H1 (cell line): ENCODE measurements at regions not wholly inside any gene's neighbourhood (a gene's known extent, or its start where the extent isn't known, plus 50 kb on each side); places are given as distances from the start of the nearest gene placed in this dataset.

Experiments used
- CBX8 ChIP-seq: fragments of 300-800, 300-1000 bp; sonication (generic); IDR thresholded peaks from 2 replicates; pipeline ENCODE4 v1.7.1; 2016; ENCODE audit warnings: low read depth, low read length, borderline replicate concordance
- CEBPB ChIP-seq: IDR thresholded peaks from 2 replicates; pipeline ENCODE4 v1.6.1; 2012; ENCODE audit warnings: low read depth, low read length
- KDM4A ChIP-seq: IDR thresholded peaks from one replicate; pipeline ENCODE4 v1.7.1; 2012; ENCODE audit warnings: low read depth, mild to moderate bottlenecking, moderate library complexity, low read length, inconsistent platforms; ENCODE audit not compliant: severe bottlenecking
- KDM5A ChIP-seq: fragments of 200-600 bp; IDR thresholded peaks from 2 replicates; pipeline ENCODE4 v1.7.1; 2012; ENCODE audit warnings: mild to moderate bottlenecking, low read length, inconsistent platforms, mixed read lengths
- PHF8 ChIP-seq: fragments of 200-600 bp; sonication (generic); conservative IDR thresholded peaks from 2 replicates; pipeline ENCODE4 v1.7.1; 2012; ENCODE audit warnings: low read depth, mild to moderate bottlenecking, inconsistent platforms, low read length, moderate library complexity
- POLR2AphosphoS5 ChIP-seq: IDR thresholded peaks from 2 replicates; pipeline ENCODE4 v1.6.1; 2011; ENCODE audit warnings: low read depth, low read length
- POU5F1 ChIP-seq: IDR thresholded peaks from 2 replicates; pipeline ENCODE4 v1.6.1; 2011; ENCODE audit warnings: low read depth, mild to moderate bottlenecking, low read length, moderate library complexity
- RXRA ChIP-seq: IDR thresholded peaks from 2 replicates; pipeline ENCODE4 v1.6.1; 2011; ENCODE audit warnings: low read depth, mild to moderate bottlenecking, low read length, moderate library complexity; ENCODE audit not compliant: insufficient read depth
- SP2 ChIP-seq: IDR thresholded peaks from 2 replicates; pipeline ENCODE4 v1.6.1; 2012; ENCODE audit warnings: mild to moderate bottlenecking, low read length, inconsistent platforms
- TBP ChIP-seq: IDR thresholded peaks from 2 replicates; pipeline ENCODE4 v1.6.1; 2011; ENCODE audit warnings: low read depth, low read length, improper control_type of control experiment
- TCF12 ChIP-seq: IDR thresholded peaks from 2 replicates; pipeline ENCODE4 v1.6.1; 2011; ENCODE audit warnings: low read depth, mild to moderate bottlenecking, low read length
- TF ChIP-seq, protein P1 (sequence below): fragments of 300-600 bp; sonication (generic); IDR thresholded peaks from 2 replicates; pipeline ENCODE4 v1.7.1; 2012; ENCODE audit warnings: low read length, moderate library complexity, mild to moderate bottlenecking, inconsistent platforms; ENCODE audit not compliant: insufficient replicate concordance

GRCh38 chr7:123285076-123285700 lies 85.4 kb upstream of the SLC13A1 start (continued):
- TF ChIP-seq, protein P1, sequence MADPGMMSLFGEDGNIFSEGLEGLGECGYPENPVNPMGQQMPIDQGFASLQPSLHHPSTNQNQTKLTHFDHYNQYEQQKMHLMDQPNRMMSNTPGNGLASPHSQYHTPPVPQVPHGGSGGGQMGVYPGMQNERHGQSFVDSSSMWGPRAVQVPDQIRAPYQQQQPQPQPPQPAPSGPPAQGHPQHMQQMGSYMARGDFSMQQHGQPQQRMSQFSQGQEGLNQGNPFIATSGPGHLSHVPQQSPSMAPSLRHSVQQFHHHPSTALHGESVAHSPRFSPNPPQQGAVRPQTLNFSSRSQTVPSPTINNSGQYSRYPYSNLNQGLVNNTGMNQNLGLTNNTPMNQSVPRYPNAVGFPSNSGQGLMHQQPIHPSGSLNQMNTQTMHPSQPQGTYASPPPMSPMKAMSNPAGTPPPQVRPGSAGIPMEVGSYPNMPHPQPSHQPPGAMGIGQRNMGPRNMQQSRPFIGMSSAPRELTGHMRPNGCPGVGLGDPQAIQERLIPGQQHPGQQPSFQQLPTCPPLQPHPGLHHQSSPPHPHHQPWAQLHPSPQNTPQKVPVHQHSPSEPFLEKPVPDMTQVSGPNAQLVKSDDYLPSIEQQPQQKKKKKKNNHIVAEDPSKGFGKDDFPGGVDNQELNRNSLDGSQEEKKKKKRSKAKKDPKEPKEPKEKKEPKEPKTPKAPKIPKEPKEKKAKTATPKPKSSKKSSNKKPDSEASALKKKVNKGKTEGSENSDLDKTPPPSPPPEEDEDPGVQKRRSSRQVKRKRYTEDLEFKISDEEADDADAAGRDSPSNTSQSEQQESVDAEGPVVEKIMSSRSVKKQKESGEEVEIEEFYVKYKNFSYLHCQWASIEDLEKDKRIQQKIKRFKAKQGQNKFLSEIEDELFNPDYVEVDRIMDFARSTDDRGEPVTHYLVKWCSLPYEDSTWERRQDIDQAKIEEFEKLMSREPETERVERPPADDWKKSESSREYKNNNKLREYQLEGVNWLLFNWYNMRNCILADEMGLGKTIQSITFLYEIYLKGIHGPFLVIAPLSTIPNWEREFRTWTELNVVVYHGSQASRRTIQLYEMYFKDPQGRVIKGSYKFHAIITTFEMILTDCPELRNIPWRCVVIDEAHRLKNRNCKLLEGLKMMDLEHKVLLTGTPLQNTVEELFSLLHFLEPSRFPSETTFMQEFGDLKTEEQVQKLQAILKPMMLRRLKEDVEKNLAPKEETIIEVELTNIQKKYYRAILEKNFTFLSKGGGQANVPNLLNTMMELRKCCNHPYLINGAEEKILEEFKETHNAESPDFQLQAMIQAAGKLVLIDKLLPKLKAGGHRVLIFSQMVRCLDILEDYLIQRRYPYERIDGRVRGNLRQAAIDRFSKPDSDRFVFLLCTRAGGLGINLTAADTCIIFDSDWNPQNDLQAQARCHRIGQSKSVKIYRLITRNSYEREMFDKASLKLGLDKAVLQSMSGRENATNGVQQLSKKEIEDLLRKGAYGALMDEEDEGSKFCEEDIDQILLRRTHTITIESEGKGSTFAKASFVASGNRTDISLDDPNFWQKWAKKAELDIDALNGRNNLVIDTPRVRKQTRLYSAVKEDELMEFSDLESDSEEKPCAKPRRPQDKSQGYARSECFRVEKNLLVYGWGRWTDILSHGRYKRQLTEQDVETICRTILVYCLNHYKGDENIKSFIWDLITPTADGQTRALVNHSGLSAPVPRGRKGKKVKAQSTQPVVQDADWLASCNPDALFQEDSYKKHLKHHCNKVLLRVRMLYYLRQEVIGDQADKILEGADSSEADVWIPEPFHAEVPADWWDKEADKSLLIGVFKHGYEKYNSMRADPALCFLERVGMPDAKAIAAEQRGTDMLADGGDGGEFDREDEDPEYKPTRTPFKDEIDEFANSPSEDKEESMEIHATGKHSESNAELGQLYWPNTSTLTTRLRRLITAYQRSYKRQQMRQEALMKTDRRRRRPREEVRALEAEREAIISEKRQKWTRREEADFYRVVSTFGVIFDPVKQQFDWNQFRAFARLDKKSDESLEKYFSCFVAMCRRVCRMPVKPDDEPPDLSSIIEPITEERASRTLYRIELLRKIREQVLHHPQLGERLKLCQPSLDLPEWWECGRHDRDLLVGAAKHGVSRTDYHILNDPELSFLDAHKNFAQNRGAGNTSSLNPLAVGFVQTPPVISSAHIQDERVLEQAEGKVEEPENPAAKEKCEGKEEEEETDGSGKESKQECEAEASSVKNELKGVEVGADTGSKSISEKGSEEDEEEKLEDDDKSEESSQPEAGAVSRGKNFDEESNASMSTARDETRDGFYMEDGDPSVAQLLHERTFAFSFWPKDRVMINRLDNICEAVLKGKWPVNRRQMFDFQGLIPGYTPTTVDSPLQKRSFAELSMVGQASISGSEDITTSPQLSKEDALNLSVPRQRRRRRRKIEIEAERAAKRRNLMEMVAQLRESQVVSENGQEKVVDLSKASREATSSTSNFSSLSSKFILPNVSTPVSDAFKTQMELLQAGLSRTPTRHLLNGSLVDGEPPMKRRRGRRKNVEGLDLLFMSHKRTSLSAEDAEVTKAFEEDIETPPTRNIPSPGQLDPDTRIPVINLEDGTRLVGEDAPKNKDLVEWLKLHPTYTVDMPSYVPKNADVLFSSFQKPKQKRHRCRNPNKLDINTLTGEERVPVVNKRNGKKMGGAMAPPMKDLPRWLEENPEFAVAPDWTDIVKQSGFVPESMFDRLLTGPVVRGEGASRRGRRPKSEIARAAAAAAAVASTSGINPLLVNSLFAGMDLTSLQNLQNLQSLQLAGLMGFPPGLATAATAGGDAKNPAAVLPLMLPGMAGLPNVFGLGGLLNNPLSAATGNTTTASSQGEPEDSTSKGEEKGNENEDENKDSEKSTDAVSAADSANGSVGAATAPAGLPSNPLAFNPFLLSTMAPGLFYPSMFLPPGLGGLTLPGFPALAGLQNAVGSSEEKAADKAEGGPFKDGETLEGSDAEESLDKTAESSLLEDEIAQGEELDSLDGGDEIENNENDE = peak; percentile 28
- no peak for TF ChIP-seq KDM5A
- TF ChIP-seq POU5F1 = 0 out of 2 replicates have a peak, but pooled peaks have one; percentile 34
- peak; percentile 31 for TF ChIP-seq KDM4A
- no peak for TF ChIP-seq PHF8
- TF ChIP-seq TBP = no peak
- peak; percentile 42; the same call in 1 of the 2 replicates for TF ChIP-seq CEBPB
- no peak for TF ChIP-seq TCF12
- no peak for TF ChIP-seq RXRA
- no peak for TF ChIP-seq POLR2AphosphoS5
- no peak for TF ChIP-seq SP2
- no peak for TF ChIP-seq CBX8
